HG02642 (cell line): ENCODE measurements at regions not wholly inside any gene's neighbourhood (a gene's known extent, or its start where the extent isn't known, plus 50 kb on each side); places are given as distances from the start of the nearest gene placed in this dataset.

Experiments used
- ATAC-seq: cut with Tn5 transposase; IDR thresholded peaks from one replicate; pipeline ENCODE4 v1.9.1; 2021; ENCODE audit warnings: mild to moderate bottlenecking; ENCODE audit not compliant: unreplicated experiment, poor library complexity

DNA sequence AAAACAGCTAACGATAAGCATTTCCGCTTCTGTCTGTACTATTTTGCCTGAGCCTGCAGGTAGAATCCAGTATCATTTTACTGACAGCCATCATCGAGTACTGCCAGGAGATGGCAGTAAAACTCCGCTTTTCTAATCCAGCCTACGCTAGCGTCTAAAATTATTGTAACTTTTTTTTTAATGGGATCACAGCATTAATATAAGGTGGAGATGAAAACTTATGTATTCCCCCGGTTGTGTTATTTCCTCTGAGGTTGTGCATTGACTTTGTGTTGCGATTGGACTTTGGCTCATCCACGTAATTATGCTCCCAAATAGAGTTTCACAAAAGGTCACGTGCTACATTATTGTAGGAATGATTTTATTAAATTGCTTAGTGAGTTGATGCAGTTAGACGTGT, 248.1 kb downstream of the C4orf33 start:
- peak; percentile 52 for ATAC-seq

DNA sequence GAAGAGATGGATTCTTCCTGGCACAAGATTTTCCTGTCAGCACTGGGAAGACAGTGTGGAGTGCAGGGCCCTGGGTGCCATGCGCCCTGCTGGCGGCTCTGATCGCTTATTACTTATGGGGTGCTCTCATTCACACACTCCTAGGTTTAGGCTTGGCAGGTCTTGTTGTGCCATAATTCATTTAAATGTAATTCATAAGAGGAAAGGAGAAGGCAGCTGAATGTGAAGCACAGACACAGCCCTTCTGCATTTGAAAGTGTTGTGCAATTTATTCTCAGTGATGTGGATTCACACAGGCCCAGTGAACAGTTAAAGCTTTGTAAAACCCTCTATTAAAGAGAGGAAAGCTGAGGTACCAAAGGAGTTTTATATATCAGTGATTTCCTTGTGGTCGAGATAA, 249.7 kb downstream of the C4orf33 start:
- ATAC-seq: no peak

DNA sequence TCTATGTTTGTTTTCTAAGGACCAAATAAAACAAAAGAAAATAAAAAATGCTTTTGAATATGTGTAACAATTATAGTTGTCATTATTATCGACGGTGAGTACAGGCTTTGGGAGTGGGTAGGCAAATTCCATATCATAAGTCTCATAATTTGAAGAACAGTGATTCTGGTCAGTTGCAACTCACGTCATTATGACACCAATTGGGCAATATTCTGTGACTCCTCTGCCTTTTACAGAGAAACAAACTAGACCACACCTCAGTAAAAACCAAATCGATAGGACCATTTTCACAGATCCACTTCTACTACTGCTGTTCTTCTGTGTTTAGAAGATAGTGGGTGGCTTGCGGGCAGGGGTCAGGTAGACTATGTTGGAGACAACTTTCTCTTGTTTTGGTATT, 250.1 kb downstream of the C4orf33 start:
- no peak for ATAC-seq

DNA sequence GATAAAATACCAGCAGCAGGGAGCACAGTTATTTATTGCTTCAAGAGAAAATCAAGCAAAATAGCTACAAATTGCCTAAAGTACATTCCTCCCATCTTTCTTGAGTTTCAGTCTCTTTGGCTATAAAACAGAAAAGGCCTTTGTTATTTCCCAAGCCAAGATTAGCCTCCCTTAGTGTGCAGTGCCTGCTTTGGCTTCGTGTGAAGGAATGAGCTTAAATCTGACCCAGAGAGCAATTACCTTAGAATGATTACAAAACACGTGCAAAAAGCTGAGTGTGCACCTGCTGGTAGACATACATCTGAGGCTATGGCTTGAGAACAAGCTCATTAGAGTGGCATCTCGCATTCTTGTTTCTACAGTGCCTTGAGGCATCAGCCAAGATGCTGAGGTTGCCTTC, 250.8 kb downstream of the C4orf33 start:
- ATAC-seq: no peak

DNA sequence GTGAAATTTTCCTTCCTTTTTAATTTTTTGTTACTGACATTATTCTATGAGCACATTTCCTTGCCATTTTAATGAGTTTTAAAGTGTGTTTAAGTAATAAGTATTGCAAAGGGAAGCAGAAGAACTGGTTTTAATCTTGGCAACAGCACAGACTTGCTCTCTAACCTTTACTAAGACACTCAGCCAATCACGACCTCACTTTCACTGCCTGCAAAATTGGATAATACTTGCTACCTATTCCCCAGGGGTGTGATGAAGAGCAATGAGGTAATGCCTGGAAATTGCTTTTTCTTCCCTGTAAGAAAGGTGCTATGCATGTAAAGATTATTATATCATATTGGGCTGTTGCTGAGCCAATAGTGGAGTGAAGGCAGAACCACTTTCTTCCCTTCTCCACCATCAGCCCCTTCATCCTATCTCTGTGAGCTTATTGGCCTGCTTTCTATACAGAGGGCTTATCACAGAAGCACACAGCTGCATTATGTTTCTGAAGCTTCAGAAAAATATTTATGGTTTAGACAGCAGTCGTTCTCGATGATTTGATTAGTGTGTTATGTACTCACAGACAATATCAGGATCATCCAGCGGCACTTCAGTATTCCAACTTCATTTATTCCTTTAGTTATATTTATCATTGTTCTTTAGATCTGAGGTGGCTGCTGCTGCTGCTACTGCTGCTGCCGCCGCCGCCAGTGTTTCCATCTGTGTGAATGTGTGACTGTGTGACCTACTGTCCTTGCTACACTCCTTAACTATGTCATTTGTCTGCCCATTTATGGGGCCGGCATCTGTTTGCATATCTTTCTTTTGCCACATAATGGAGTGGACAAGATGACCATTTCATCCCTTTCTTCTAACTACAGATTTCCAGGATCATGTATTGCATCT, 255.1 kb downstream of the C4orf33 start:
- ATAC-seq: no peak

DNA sequence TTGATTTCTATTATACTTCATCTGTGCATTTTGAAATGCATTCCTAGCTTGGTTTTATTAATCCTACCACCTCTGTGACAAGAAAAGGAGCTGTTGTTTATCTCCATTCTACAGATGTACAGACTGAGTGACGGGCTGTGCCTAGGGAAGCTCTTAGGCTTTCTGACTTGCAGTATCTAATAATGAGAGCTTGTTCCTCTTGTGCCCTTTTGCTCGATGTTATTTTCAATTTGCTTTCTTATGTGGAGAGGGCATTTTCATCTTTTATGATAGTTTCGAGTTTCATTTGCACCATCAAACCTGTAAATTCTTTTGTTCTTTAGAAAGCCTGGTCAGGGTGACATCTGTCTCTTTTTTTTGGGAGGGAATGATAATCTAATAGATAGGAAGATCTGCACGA, 256.5 kb downstream of the C4orf33 start:
- no peak for ATAC-seq

DNA sequence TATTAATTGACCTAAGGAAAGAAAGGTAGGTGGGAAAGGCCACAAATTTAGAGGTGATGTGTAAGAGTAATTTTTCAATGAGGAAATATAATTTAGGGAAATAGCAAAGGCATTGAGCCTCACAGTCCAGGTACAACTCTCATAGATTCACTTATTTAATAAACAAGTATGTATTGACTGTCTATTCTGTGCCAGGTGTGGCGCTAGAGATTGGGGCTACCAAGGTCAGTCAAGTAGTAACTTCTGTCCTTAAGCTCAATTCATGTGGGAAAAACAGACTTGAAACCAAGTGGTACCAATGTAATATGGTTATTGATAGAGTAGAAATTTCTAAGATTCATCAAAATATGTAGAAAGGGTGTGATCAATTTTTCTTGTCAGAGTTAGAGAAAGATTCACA, 257.5 kb downstream of the C4orf33 start:
- ATAC-seq: no peak

DNA sequence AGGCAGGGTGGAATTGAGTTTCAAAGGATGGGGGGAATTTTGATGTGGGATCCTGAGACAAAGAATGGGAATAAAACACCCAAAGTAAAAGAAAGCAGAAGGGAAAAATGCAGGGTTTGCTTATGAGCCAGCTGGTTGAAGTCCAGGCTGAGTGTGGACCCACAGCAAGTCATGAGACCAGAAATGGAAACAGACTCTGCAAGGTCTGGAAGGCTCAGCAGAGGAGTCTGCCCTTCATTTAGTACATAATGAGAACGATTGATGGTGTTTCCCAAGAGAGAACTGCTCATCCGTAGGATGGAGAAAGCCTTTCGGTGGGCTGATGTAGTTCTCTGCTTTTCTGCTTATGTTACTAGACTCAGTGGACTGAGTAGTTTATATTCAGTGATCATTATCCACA, 259.1 kb downstream of the C4orf33 start:
- ATAC-seq: no peak

DNA sequence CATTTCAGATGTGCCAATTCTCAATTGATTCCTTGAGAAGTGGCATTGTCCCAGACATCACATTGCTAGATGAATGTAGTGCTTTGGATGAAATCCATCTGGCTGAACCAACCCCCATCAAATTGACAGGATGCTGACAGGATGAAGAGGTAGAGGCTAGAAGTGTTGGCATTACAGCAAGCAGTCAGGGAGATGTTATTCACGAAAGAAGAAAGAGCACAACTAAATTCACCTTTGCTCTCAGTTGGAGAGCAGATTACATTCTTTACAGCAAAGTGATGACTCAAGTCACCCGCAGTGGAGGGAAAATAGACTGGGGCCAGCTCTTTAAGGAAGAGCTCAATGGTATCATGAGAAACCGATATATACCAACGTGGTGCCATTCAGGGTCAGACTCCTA, 259.6 kb downstream of the C4orf33 start:
- no peak for ATAC-seq

DNA sequence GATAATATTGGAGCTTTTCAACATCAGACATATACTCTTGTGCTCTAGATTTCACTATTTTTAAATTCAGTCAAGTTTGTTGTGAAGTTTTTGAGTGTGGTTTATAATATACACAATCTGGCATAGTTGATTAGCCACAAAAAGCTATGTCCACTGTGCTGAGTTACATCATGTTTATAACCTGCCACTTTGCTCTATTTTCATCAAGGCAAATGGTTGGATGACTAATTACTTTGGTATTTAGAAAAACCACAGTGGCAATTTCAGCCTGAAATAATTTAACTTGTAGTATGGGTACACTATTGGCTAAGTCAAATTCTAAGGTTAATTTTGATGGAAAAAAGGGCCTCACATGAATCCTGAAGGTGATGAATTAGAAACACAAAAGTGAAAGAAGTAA, 262.6 kb downstream of the C4orf33 start:
- ATAC-seq: no peak

DNA sequence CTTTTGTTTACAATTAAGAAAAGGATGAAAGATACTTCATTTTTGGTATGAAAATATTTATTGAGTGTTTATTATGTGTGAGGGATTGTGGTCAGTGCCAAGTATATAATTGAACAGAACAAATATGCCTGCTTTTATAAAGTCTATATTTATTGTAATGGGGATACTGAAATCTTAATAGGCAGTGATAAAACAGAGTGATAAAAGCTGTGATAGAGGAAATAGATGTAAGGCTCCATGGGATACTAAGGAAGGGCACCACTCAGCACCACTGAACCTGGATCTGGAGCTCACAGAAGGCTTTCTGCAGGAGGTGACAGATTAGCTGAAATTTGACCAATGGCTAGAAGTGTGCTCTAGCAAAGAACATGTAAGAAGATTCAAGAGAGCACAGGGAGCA, 263.5 kb downstream of the C4orf33 start:
- no peak for ATAC-seq

DNA sequence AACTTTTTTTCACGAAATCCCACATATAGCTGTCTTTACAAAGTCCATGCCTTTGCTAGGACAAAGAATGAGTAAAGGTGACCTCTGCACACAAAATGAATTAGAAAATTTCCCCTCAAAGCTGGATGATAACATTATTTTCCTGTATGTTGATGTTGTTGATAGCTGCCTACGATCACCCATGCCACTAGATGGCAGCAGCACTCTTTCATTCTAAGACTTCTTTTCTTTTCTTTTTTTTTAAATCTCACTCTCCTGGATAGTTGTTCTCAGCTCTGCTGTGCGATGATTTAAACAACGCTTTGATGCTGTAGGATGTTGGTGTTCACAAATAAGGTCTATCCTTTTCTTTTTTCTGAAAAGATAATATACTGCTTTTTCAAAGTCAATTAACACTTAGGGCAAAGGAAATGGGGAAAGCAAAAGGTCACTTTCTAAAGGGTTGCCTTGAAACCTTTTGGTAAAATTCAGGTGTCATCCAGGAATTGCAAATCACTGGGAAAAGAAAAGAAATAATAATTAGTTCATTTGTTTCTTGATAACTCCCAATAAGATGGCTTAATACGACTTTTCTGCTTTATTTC, 266.8 kb downstream of the C4orf33 start:
- peak; percentile 83 for ATAC-seq

DNA sequence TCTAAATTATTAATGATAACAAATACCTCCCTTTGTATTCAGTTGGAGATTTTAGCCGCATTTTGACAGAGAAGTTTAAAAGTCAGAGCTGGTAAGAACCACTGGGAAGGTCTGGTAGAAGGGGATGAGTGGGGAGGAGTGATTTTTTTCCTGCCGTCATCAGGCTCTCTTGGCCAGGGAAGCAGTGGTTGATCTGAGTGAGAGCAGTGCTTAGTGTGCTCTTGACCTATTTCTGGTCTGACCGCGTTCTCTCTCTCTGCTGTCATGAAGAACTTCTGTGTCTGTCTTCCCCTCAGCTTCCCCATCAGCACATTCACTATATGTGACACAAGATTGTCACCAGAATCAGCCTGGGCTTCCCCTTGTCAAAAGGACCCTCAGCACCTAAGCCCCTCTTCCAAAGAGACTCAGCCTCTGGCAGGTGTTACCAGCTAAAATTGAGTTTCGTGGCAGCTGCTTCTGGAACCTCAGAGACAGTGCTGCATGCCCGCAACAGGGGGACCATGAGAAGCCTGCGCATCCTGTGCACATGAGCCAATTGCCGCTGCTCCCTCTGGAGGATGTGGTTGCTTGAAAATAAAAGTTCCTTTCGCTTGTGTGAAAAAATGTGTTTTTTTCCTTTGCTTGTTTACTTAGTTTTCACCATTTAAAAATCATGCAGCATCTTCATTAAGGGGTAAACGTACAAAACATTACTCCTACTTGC, 268.9 kb downstream of the C4orf33 start:
- ATAC-seq: no peak

DNA sequence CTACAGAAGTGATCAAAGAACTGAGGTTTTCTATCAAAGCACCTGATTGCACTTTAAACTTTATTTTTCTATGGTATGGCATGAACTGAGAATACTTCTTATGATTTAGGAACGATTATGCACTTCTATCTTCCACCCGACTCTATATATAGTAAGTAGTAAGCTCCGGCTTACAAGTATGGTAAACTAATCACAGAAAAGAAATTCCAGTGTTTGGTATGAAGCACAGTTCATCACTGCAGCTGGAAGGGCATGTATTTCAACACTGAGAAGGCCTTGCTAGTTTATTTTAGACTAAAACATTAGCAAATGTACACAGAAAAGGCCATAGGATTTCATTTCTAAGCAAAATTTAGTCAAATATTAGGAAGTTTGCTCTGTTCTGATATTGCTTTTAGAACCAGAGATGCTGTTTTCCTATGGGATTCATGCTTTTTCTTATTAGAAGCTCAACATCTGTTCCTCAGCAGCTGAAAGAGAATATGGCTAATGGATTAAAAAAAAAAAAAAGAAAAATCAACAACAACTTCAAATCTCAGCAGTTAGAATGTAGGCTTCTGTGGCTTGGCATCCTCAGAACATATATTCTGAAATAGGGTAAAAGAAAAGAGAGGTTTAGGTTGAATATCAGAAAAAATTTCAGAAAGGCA, 273.5 kb downstream of the C4orf33 start:
- ATAC-seq: no peak

DNA sequence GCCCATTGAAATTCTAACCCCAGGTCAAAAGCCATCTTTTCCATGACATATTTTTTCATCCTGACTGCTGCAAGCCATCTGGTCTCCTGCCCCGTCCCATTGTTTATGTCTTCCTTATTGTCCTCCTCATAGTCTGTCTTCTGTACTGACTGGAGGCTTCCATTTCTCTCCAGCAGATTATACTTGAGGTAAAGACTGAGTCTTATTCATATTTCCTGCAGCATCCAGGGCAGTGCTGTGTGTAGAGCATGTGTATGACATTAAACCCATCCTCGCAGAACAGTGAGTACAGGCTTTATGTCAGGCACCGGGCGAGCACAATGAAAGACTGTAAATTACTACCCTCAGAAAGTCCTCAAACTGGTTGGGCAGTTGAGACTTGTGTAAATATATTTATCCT, 275.1 kb downstream of the C4orf33 start:
- no peak for ATAC-seq

DNA sequence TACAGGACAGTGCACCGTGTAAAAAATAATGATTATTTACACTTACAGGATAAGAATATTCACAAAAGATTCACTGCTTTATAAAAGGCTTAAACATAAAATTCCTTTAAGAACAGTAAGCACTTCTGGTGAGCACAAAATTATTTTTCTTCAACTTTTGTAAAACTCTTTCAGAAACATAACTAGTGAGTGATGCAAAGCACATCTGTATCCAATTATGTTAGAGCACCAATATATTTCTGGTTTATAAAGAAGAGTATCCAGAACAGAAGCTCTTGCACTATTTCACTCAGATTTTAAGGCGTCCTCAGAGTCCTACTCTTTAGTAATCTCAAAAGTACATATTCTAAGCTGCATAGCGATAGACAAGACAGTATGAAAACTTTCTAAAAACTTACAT, 276.0 kb downstream of the C4orf33 start:
- no peak for ATAC-seq

DNA sequence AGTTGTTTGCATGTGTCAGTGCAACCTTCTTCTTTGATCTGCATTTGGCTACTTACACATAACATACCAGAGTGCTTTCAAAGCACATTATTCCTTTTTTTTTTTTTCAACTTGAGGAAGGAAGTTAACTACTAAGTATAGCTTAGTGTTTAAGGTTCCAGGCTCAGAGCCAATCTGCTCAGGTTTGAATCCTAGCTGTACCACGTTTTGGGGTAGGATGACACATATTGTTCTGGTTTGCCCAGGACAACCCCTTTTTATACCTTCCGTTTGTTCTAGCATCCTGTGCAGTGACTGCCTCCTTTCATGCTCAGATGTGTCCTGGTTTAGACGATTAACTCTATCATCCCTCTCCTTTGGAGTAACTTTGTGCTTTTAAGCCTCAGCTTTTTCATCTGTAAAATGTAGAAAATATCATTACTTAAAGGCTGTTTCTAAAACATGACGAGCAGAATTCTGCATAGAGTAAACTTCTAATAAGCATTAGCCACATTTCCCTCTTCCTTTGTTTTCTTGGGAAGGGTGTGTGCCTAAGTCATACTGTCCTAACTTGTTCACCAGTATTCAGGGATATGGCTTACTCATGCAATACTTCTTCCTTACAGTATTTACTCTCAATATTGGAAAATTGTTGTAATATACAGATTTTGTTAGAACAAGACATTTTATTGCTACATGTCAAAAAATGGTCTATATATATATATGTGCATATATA, 281.3 kb downstream of the C4orf33 start:
- no peak for ATAC-seq

DNA sequence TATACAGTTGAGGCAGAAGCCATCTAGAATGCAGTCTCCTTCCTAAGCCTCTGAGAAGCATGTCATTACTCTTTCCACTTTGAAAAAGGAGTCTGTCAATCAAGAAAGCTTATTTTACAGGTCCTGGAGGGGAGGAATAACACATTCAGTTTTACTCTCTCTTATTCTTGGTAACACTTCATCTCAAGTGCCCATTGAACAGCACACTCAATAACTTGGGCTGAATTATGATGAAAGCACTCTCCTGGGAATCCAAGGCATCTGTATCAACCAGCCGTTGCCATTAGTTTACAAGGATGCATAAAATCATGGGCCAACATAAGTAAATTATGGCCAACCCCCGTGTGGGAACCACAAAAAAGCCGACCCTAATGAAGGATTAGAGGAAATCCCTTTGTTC, 282.4 kb downstream of the C4orf33 start:
- ATAC-seq: no peak

DNA sequence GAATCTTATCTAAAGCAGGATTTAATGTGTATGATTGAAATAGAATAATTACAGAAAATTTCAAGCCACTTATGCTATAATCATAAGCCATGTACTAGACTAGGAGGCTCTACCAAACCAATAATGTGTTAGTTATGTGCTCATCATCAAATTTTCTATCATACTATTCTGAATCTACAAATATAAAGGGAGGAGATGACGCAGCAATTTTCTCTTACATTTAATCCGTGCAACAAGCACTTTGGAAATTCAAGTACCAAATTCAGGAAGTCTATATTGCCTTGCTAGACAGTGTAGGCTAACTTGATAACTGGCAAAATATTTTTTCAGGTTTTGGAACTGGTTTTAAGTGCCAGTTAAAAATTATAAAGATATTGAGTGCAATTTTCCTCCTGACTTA, 283.5 kb downstream of the C4orf33 start:
- ATAC-seq: no peak

DNA sequence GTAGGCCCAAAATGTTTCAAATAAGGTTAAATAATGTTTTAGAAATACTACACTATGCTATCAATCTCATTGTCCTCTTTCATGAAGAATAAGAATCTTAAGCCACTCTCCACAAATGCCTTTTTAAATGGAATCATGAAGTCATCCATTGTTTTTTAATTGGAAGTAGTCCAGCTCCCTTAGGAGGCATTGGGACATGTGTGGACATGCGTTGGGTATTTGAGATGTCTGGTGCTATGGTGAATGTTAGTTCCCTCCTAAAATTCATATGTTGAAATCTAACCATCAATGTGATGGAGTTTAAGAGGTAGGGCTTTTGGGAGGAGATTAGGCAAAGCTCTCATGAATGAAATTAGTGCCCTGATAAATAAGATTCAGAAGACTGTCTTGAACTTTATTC, 289.0 kb downstream of the C4orf33 start:
- no peak for ATAC-seq
